H7 (cell line): ENCODE measurements at regions not wholly inside any gene's neighbourhood (a gene's known extent, or its start where the extent isn't known, plus 50 kb on each side); places are given as distances from the start of the nearest gene placed in this dataset.
"Not testable (repeated sequence)": the region's sequence is repeated elsewhere in the genome, so short reads cannot be mapped to it uniquely, and the experiment has no call there.

ENCODE experiments used
- DNase-seq: peaks from one replicate; pipeline ENCODE4 v3.0.0; 2012
- H3K27me3 ChIP-seq: 2 replicates; pipeline ENCODE4 v1.6.0; 2011; ENCODE audit warnings: mild to moderate bottlenecking, low read length; ENCODE audit not compliant: control insufficient read depth, insufficient read depth
- H3K36me3 ChIP-seq: replicated peaks from 2 replicates; pipeline ENCODE4 v1.5.1; 2011; ENCODE audit warnings: low read length; ENCODE audit not compliant: control insufficient read depth, insufficient read depth
- H3K4me3 ChIP-seq: 2 replicates; pipeline ENCODE4 v1.5.1; 2011; ENCODE audit warnings: low read depth, mild to moderate bottlenecking, control low read depth, low read length, moderate library complexity; ENCODE audit not compliant: insufficient read depth

- H3K4me3 ChIP-seq, result no peak overlapping the region
- no peaks in the 10 kb centered on the region for H3K27me3 ChIP-seq
- DNase-seq, result no peak
- no peaks in the 10 kb centered on the region for H3K36me3 ChIP-seq
Observed at GRCh38 chr3:177833332-177833731, 636.0 kb upstream of the TBL1XR1 start.

- Histone ChIP-seq H3K36me3 (no peaks in the 10 kb centered on the region), H3K4me3 (no peak overlapping the region), H3K27me3 (no peaks in the 10 kb centered on the region)
- DNase-seq, result no peak
Observed at GRCh38 chr3:177835008-177835407, 637.7 kb upstream of the TBL1XR1 start.

- DNase-seq, result no peak
- no peaks in the 10 kb centered on the region for H3K27me3 ChIP-seq
- no peaks in the 10 kb centered on the region for H3K36me3 ChIP-seq
- H3K4me3 ChIP-seq, result no peak overlapping the region
Observed at GRCh38 chr3:177835917-177836316, 638.6 kb upstream of the TBL1XR1 start.

- DNase-seq, result no peak
- Histone ChIP-seq H3K4me3 (no peak overlapping the region), H3K27me3 (no peaks in the 10 kb centered on the region), H3K36me3 (no peaks in the 10 kb centered on the region)
Observed at GRCh38 chr3:177836671-177837070, 639.4 kb upstream of the TBL1XR1 start.

GRCh38 chr3:177837951-177838655 lies 640.8 kb upstream of the TBL1XR1 start:
- Histone ChIP-seq H3K36me3 (no peaks in the 10 kb centered on the region), H3K27me3 (no peaks in the 10 kb centered on the region)
- no peak for DNase-seq

GRCh38 chr3:177838766-177839350 lies 641.6 kb upstream of the TBL1XR1 start:
- Histone ChIP-seq H3K4me3 (no peak overlapping the region), H3K36me3 (no peaks in the 10 kb centered on the region), H3K27me3 (no peaks in the 10 kb centered on the region)
- no peak for DNase-seq

More at GRCh38 chr3:177837951-177838655, 640.8 kb upstream of the TBL1XR1 start:
- H3K4me3 ChIP-seq, result no peak overlapping the region

GRCh38 chr3:177842302-177842701 lies 645.0 kb upstream of the TBL1XR1 start:
- H3K36me3 ChIP-seq, result no peaks in the 10 kb centered on the region
- H3K27me3 ChIP-seq, result no peaks in the 10 kb centered on the region
- no peak for DNase-seq
- no peak overlapping the region for H3K4me3 ChIP-seq

- H3K36me3 ChIP-seq, result no peaks in the 10 kb centered on the region
- no peak overlapping the region for H3K4me3 ChIP-seq
- no peaks in the 10 kb centered on the region for H3K27me3 ChIP-seq
- no peak for DNase-seq
Observed at GRCh38 chr3:177842743-177843734, 645.8 kb upstream of the TBL1XR1 start.

GRCh38 chr3:177852001-177852807 lies 654.9 kb upstream of the TBL1XR1 start:
- Histone ChIP-seq H3K4me3 (no peak overlapping the region), H3K27me3 (no peaks in the 10 kb centered on the region), H3K36me3 (no peaks in the 10 kb centered on the region)
- DNase-seq, result no peak

- Histone ChIP-seq H3K4me3 (no peak overlapping the region), H3K36me3 (no peaks in the 10 kb centered on the region), H3K27me3 (no peaks in the 10 kb centered on the region)
- no peak for DNase-seq
Observed at GRCh38 chr3:177855021-177855420, 657.7 kb upstream of the TBL1XR1 start.

- Histone ChIP-seq H3K36me3 (no peaks in the 10 kb centered on the region), H3K27me3 (no peaks in the 10 kb centered on the region; the same call in 1 of the 2 replicates), H3K4me3 (no peak overlapping the region)
- DNase-seq, result no peak
Observed at GRCh38 chr3:177860184-177860583, 662.9 kb upstream of the TBL1XR1 start.

- no peak overlapping the region for H3K4me3 ChIP-seq
- no peaks in the 10 kb centered on the region for H3K36me3 ChIP-seq
- H3K27me3 ChIP-seq, result no peaks in the 10 kb centered on the region; the same call in 1 of the 2 replicates
- no peak for DNase-seq
Observed at GRCh38 chr3:177862962-177863491, 665.7 kb upstream of the TBL1XR1 start.

GRCh38 chr3:177871267-177871666 lies 665.0 kb upstream of the KCNMB2 start:
- not testable (repeated sequence) for H3K4me3 ChIP-seq, DNase-seq, H3K36me3 ChIP-seq, H3K27me3 ChIP-seq

GRCh38 chr3:177878192-177878591 lies 658.0 kb upstream of the KCNMB2 start:
- no peaks in the 10 kb centered on the region for H3K27me3 ChIP-seq
- no peak for DNase-seq
- H3K4me3 ChIP-seq, result no peak overlapping the region
- H3K36me3 ChIP-seq, result no peaks in the 10 kb centered on the region
